ENCODE measurements at regions not wholly inside any gene's neighbourhood (a gene's known extent, or its start where the extent isn't known, plus 50 kb on each side); places are given as distances from the start of the nearest gene placed in this dataset.

GRCh38 chr3:181966393-181966792, 254.7 kb downstream of the SOX2 start:
- Mint-ChIP-seq H3K4me3 (no peak overlapping the region), H3K27me3 (ENCODE audit: low read depth) (no peaks in the 10 kb centered on the region), H3K9me3 (no peaks in the 10 kb centered on the region), H3K36me3 (ENCODE audit: low read depth) (no peaks in the 10 kb centered on the region), H3K4me1 (no peaks in the 10 kb centered on the region), H3K27ac (no peak overlapping the region)
- TF ChIP-seq, protein P1, sequence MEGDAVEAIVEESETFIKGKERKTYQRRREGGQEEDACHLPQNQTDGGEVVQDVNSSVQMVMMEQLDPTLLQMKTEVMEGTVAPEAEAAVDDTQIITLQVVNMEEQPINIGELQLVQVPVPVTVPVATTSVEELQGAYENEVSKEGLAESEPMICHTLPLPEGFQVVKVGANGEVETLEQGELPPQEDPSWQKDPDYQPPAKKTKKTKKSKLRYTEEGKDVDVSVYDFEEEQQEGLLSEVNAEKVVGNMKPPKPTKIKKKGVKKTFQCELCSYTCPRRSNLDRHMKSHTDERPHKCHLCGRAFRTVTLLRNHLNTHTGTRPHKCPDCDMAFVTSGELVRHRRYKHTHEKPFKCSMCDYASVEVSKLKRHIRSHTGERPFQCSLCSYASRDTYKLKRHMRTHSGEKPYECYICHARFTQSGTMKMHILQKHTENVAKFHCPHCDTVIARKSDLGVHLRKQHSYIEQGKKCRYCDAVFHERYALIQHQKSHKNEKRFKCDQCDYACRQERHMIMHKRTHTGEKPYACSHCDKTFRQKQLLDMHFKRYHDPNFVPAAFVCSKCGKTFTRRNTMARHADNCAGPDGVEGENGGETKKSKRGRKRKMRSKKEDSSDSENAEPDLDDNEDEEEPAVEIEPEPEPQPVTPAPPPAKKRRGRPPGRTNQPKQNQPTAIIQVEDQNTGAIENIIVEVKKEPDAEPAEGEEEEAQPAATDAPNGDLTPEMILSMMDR (IDR thresholded peaks at IDR 0.05; ENCODE audit: unreplicated experiment in 3 of 3) = no peak

GRCh38 chr3:181969925-181970324, 258.2 kb downstream of the SOX2 start:
- Mint-ChIP-seq H3K4me3 (no peak overlapping the region), H3K4me1 (no peaks in the 10 kb centered on the region), H3K27ac (no peak overlapping the region), H3K36me3 (ENCODE audit: low read depth) (no peaks in the 10 kb centered on the region), H3K9me3 (no peaks in the 10 kb centered on the region), H3K27me3 (ENCODE audit: low read depth) (no peaks in the 10 kb centered on the region)
- TF ChIP-seq, protein P1 (IDR thresholded peaks at IDR 0.05; ENCODE audit: unreplicated experiment in 3 of 3) = no peak

DNA sequence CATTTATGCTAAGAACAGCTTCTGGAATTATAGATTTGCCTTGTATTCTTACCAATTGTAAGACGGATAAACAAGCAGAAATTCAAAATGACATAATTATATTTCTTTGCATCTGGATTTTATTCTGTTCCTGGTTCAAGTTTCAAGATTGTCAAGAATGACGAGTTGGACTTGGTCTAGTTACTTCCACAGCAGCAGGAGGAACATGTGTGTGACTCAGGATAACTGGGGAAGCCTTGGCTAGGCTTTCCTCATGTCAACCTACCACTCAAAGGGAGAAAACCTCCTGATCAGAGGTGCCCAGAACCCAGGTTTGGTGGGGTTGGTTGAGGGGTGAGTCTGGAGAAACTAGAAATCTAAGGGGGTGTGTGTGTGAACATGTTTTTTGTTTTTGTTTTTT, 259.7 kb downstream of the SOX2 start:
- Mint-ChIP-seq H3K27me3 (ENCODE audit: low read depth) (no peaks in the 10 kb centered on the region), H3K4me1 (no peaks in the 10 kb centered on the region), H3K27ac (no peak overlapping the region), H3K4me3 (no peak overlapping the region), H3K36me3 (ENCODE audit: low read depth) (no peaks in the 10 kb centered on the region), H3K9me3 (no peaks in the 10 kb centered on the region)
- TF ChIP-seq, protein P1 (IDR thresholded peaks at IDR 0.05; ENCODE audit: unreplicated experiment in 3 of 3) = no peak

GRCh38 chr3:181974198-181974597, 262.5 kb downstream of the SOX2 start:
- no peaks in the 10 kb centered on the region for H3K36me3 Mint-ChIP-seq (ENCODE audit: low read depth)
- no peak overlapping the region for H3K27ac Mint-ChIP-seq
- TF ChIP-seq, protein P1 (IDR thresholded peaks at IDR 0.05; ENCODE audit: unreplicated experiment in 3 of 3) = no peak
- H3K4me1 Mint-ChIP-seq = no peaks in the 10 kb centered on the region
- no peaks in the 10 kb centered on the region for H3K9me3 Mint-ChIP-seq
- H3K27me3 Mint-ChIP-seq (ENCODE audit: low read depth) = no peaks in the 10 kb centered on the region
- H3K4me3 Mint-ChIP-seq = no peak overlapping the region

GRCh38 chr3:181976526-181976925, 264.8 kb downstream of the SOX2 start:
- no peaks in the 10 kb centered on the region for H3K27me3 Mint-ChIP-seq (ENCODE audit: low read depth)
- no peak overlapping the region for H3K27ac Mint-ChIP-seq
- H3K9me3 Mint-ChIP-seq = no peaks in the 10 kb centered on the region
- TF ChIP-seq, protein P1 (IDR thresholded peaks at IDR 0.05; ENCODE audit: unreplicated experiment in 3 of 3) = no peak
- no peak overlapping the region for H3K4me3 Mint-ChIP-seq
- H3K36me3 Mint-ChIP-seq (ENCODE audit: low read depth) = no peaks in the 10 kb centered on the region
- no peaks in the 10 kb centered on the region for H3K4me1 Mint-ChIP-seq

GRCh38 chr3:181985386-181985785, 273.7 kb downstream of the SOX2 start:
- TF ChIP-seq, protein P1 (IDR thresholded peaks at IDR 0.05; ENCODE audit: unreplicated experiment in 3 of 3) = no peak
- H3K4me1 Mint-ChIP-seq = no peaks in the 10 kb centered on the region
- no peaks in the 10 kb centered on the region for H3K9me3 Mint-ChIP-seq
- no peak overlapping the region for H3K27ac Mint-ChIP-seq
- no peaks in the 10 kb centered on the region for H3K27me3 Mint-ChIP-seq (ENCODE audit: low read depth)
- H3K36me3 Mint-ChIP-seq (ENCODE audit: low read depth) = no peaks in the 10 kb centered on the region
- no peak overlapping the region for H3K4me3 Mint-ChIP-seq
